Coronary artery (tissue), 2 donors: ENCODE measurements at regions not wholly inside any gene's neighbourhood (a gene's known extent, or its start where the extent isn't known, plus 50 kb on each side); places are given as distances from the start of the nearest gene placed in this dataset.

Experiments
- DNase-seq: peaks from one replicate; pipeline ENCODE4 v3.0.0-alpha.2; 2017; ENCODE audit warnings: low spot score
- H3K27ac ChIP-seq, 2 donors: fragments of 200-600 bp; sonication (generic); one replicate each; pipeline ENCODE4 v1.5.1; 2016 to 2019
- H3K4me3 ChIP-seq: fragments of 200-600 bp; sonication (generic); 2 replicates; pipeline ENCODE4 v1.5.1; 2016; ENCODE audit warnings: mild to moderate bottlenecking, moderate library complexity
- TF ChIP-seq, protein P1 (sequence below): fragments of 200-600 bp; sonication (generic); IDR thresholded peaks from one replicate; pipeline ENCODE4 v1.5.1; 2019; ENCODE audit warnings: antibody characterized with exemption

DNA sequence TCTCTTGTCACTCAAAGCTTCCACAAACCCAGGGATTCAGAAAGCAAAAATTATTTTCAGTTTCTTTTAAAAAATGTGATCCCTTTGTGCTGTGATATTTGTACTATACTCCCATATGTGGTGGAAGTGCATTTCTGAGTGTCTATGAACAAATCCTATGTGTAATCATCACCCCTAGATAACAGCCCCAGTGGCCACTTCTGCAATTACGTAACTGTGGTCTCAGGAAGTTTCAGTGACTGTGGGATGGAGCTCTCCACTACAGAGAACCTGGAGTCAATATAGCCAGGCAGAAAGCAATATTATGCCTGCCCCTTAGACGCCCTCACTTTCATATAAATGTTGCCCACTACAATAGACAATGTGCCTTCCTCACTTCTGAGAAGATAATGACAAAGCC, 1101.7 kb upstream of the GHITM start:
- no peak overlapping the region for H3K27ac ChIP-seq
- TF ChIP-seq, protein P1, sequence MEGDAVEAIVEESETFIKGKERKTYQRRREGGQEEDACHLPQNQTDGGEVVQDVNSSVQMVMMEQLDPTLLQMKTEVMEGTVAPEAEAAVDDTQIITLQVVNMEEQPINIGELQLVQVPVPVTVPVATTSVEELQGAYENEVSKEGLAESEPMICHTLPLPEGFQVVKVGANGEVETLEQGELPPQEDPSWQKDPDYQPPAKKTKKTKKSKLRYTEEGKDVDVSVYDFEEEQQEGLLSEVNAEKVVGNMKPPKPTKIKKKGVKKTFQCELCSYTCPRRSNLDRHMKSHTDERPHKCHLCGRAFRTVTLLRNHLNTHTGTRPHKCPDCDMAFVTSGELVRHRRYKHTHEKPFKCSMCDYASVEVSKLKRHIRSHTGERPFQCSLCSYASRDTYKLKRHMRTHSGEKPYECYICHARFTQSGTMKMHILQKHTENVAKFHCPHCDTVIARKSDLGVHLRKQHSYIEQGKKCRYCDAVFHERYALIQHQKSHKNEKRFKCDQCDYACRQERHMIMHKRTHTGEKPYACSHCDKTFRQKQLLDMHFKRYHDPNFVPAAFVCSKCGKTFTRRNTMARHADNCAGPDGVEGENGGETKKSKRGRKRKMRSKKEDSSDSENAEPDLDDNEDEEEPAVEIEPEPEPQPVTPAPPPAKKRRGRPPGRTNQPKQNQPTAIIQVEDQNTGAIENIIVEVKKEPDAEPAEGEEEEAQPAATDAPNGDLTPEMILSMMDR, result no peak
- H3K4me3 ChIP-seq, result no peak overlapping the region
- no peak for DNase-seq

GRCh38 chr10:83038631-83039030, 1100.7 kb upstream of the GHITM start:
- Histone ChIP-seq H3K4me3 (no peak overlapping the region), H3K27ac (no peak overlapping the region)
- TF ChIP-seq, protein P1, result no peak
- no peak for DNase-seq

DNA sequence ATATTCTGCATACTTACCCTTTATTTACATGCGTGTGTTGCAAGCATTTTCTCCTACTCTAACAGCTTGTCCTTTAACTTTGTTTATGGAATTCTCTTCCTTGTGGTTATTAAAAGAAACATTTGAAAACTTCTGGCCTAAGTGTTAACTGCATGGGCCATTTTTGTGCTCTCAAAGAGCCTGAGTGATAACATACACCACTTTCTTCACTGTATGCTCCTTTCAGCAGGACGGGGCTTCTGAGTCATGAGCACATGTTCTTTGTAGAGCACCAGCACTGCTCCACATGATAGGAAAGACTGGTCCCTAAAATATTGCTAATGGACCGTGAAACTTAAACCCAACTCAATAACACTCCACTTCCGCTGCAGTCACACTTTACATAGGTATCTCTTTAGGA, 1093.6 kb upstream of the GHITM start:
- no peak overlapping the region for H3K27ac ChIP-seq
- no peak for DNase-seq
- TF ChIP-seq, protein P1, result no peak
- H3K4me3 ChIP-seq, result no peak overlapping the region

- no peak for DNase-seq
- H3K27ac ChIP-seq, result no peak overlapping the region
- TF ChIP-seq, protein P1, result no peak
- no peak overlapping the region for H3K4me3 ChIP-seq
These were observed 1088.5 kb upstream of the GHITM start for GRCh38 chr10:83050815-83051214.

- Histone ChIP-seq H3K4me3 (no peak overlapping the region), H3K27ac (no peak overlapping the region)
- no peak for DNase-seq
- TF ChIP-seq, protein P1, result no peak
These were observed 1076.4 kb upstream of the GHITM start for GRCh38 chr10:83062871-83063270.

DNA sequence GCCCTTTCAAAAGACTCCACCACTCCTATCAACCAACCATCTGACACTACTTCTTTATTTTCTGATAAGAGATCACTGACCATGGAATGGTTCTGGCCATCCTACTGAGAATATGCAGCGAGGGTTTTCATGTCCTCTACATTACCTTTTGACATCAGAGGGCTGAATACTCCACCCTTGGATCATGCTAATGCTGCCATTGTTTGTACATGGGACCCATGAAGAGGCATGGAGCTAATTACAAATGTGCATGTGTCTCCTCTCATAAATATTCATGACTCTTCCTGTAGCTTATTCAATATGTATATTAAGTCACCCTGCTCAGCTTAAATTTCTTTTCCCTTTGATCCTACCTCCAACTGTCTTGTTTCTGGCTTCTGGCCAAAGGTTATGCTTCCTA, 1065.8 kb upstream of the GHITM start:
- TF ChIP-seq, protein P1, result no peak
- Histone ChIP-seq H3K27ac (no peak overlapping the region), H3K4me3 (no peak overlapping the region)
- no peak for DNase-seq

GRCh38 chr10:83075016-83075814, 1064.1 kb upstream of the GHITM start:
- Histone ChIP-seq H3K27ac (no peak overlapping the region), H3K4me3 (no peak overlapping the region)
- DNase-seq, result no peak
- TF ChIP-seq, protein P1, result no peak
